Right kidney (tissue), 1 donor: ENCODE measurements at regions not wholly inside any gene's neighbourhood (a gene's known extent, or its start where the extent isn't known, plus 50 kb on each side); places are given as distances from the start of the nearest gene placed in this dataset.

ENCODE experiments used
- DNase-seq: peaks from one replicate; pipeline ENCODE4 v3.0.0-alpha.2; 2016

GRCh38 chr10:107771066-107771465, 606.6 kb upstream of the SORCS1 start:
- no peak for DNase-seq

GRCh38 chr10:107767185-107767584, 602.7 kb upstream of the SORCS1 start:
- DNase-seq, result no peak

- no peak for DNase-seq
These were observed 590.3 kb upstream of the SORCS1 start for GRCh38 chr10:107754814-107755213.

DNA sequence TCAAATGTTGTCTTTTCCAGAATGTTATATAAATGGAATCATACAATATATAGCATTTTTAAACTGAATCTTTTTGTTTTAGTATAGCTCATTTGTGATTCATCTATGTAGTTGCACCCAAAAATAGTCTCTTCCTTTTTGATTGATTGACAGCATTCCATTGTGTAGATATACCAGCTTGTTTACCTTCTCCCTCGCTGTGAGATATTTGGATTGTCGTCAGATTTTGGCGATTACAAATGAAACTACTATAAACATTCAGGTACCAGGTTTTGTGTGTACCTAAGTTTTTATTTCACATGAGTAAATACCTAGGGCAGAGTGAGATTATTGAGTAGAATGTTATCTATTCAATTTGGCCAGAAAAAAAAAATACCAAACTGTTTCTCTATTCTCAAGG, 584.7 kb upstream of the SORCS1 start:
- DNase-seq, result no peak

DNA sequence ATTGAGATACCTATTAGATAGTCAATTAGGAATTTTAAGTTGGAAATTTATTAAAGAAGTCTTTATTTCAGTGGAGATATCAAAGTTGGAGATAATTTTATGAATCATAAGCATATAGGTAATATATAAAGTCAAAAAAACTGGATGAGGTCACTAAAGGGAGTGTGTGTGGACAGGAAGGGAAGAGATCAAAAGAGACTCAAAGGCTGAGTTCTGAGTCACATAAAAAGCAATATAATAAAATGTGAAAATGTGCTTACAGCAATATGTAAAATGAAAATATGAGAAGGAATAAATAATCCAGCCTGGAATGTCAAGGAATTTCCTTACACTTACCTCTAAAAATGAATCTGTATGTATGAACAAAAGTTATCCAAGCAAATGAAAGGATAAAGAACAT, 583.3 kb upstream of the SORCS1 start:
- DNase-seq, result no peak

DNA sequence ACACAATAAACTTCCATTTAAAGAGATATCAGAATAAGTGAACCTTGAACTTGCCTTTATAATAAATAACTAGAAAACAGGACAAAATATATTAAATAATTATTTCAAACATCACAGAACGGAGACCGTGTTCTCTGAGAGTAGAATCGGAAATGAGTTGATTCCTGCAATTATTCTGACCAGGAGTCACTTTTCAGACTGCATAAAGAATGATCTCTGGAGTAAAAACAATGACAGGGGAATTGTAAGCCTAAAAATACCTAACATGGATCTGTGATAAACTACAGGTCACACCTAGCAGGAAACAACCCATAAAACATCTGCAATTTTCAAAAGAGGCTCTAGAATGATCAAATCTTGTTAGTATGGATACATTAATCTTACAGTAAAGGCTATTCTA, 577.5 kb upstream of the SORCS1 start:
- no peak for DNase-seq

- no peak for DNase-seq
These were observed 576.6 kb upstream of the SORCS1 start for GRCh38 chr10:107740962-107741690.

DNA sequence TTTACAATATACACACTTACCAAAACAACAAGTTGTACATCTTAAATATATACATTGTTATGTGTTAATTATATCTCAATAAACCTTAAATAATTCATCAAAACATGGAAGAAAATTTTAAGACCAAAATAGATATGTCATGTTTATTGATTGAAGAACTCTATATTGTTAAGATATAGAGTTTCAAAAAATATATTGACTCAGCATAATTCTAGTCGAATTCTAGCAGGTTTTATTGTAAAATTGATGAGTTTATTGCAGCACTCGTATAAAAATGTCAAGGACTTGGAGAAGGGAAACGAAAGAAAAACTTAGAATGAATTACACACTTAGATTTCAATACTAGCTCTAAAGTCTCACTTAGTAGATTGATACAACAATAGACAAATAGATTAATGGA, 575.4 kb upstream of the SORCS1 start:
- DNase-seq, result no peak

- DNase-seq, result no peak
These were observed 569.0 kb upstream of the SORCS1 start for GRCh38 chr10:107733328-107734130.

GRCh38 chr10:107732045-107732444, 567.5 kb upstream of the SORCS1 start:
- DNase-seq, result no peak

DNA sequence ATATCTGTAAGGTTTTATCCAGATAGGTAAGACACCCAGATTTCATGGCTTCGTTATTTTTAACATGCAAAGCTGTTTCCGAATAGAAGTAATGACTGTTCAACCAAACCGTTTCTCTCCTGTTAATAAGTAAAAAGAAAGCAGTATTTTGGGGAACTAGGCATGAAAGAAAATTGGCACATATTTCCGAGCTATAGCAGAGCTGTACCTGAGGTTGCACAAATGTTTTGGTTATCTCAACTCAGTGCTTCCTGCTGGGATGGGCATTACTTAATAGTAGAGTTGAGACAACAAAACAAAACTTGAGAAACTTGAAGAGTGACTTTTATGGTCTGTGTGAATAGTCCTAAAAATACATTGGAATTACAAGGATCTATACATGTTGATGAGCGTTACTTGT, 564.3 kb upstream of the SORCS1 start:
- DNase-seq, result no peak

- no peak for DNase-seq
These were observed 563.3 kb upstream of the SORCS1 start for GRCh38 chr10:107727767-107728317.

GRCh38 chr10:107718864-107719263, 554.4 kb upstream of the SORCS1 start:
- no peak for DNase-seq

- no peak for DNase-seq
These were observed 552.5 kb upstream of the SORCS1 start for GRCh38 chr10:107717046-107717445.

- DNase-seq, result no peak
These were observed 551.1 kb upstream of the SORCS1 start for GRCh38 chr10:107715565-107715964.

DNA sequence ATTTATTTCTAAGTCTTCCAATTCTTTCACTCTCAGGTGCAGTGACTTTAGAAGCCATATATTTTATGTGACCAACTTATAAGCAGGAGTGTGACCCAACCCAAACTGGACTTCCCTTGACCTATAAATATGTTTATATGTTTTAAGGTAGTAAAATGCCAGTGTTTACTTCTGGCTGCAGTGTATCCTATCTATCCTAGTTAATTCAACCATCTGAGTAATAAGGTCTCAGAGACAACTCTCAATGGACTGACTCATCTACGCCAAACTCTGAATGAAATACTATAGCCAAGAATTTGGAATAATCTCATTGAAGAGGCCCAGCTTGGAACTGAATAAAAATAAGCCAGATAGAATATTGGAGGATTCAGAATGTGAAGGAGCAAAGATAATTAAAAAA, 544.5 kb upstream of the SORCS1 start:
- DNase-seq, result no peak

DNA sequence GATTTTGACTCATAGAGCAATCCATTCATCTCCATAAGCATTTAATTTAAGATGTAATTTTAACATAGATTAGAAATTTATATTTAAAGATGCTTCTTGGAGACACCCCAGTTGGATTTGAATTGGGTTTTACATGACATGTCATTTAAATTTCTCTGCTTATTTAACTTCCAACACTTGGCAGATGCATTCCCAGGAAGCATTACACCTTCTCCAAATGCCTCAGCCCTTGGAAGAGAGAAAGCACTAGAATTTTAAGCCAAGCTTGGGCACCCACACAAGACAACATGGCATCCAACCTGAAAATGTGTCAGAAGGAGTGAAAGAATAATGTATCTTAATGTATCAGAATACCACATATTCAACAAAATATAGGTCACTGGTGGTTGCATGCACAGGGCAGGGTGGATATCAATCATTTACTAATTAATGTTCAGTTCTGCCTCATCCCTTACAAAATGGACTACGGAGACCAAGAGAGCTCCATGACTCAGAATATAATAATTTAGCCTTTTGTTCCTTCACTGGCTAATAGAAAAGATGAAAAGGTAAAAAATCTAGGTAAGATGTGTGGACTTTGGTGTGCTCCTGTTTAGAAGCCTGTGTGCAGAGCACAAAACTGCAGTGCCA, 541.7 kb upstream of the SORCS1 start:
- no peak for DNase-seq

GRCh38 chr10:107701943-107702342, 537.4 kb upstream of the SORCS1 start:
- no peak for DNase-seq

GRCh38 chr10:107692072-107692471, 527.6 kb upstream of the SORCS1 start:
- DNase-seq, result no peak

- no peak for DNase-seq
These were observed 524.8 kb upstream of the SORCS1 start for GRCh38 chr10:107689323-107689722.

DNA sequence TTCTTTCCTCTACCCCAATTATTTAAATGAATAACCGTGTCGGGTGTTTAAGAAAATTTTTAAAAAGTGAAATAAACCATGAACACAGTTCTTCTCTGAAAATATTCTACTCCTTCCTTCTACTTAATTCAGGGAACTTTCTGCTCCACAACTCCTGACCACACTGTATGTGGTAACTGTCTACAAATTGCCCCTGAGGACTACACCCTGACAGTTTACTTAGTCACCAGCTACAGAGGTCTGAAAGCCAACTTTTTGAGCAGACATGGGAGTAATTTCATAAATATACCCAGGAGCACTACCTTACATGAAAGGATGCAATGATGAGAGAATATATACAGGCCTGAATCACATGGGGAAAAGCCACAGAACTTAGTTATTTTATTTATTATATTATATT, 523.2 kb upstream of the SORCS1 start:
- DNase-seq, result no peak

DNA sequence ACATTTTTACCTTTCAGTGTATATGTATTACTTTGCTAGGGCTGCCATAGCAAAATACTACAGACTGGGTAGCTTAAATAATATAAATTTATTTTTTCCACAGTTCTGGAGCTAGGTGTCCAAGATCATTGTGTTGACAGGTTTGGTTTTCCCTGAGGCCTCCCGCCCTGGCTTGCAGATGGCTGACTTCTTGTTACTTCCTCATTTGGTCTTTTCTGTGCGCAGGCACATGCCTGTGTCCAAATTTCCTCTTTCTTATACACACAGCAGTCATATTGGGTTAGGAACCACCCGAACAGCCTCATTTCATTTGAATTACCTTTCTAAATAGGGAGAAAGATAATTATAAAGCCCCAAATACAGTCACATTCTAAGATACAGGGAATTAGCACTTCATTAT, 521.6 kb upstream of the SORCS1 start:
- DNase-seq, result no peak

DNA sequence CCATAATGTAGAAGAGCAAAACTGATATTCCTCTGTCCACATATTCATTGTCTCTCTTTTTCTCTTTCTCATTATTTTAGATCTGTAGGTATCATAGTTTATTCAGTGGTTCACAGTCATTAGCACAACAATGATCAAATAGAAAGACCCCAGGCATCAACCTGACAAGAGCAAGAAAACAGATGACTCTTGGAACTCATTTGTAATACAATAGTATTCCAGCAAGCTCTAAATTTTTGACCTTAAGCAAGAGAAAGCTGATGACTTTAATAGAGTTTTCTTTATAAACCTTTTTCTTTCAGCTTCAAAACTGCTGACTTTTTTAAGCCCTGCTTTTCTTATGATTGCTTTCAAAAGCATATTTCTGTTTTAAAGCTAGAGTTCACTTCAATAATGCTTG, 507.5 kb upstream of the SORCS1 start:
- no peak for DNase-seq
